SU-DHL-6 (cell line): ENCODE measurements at regions not wholly inside any gene's neighbourhood (a gene's known extent, or its start where the extent isn't known, plus 50 kb on each side); places are given as distances from the start of the nearest gene placed in this dataset.

Experiments used
- EZH2phosphoT487 ChIP-seq: fragments of 200-600 bp; sonication (generic), shearing (Covaris generic); conservative IDR thresholded peaks from 2 replicates; pipeline ENCODE4 v1.6.1; 2018; ENCODE audit warnings: mild to moderate bottlenecking, antibody characterized with exemption, low read length, moderate library complexity, mixed read lengths
- TF ChIP-seq, protein P1 (sequence below): fragments of 200-600 bp; sonication (generic); IDR thresholded peaks from one replicate; pipeline ENCODE4 v1.5.1; 2017; ENCODE audit warnings: antibody characterized with exemption, mild to moderate bottlenecking, low read length, moderate library complexity; ENCODE audit not compliant: insufficient read depth, poor library complexity, severe bottlenecking

DNA sequence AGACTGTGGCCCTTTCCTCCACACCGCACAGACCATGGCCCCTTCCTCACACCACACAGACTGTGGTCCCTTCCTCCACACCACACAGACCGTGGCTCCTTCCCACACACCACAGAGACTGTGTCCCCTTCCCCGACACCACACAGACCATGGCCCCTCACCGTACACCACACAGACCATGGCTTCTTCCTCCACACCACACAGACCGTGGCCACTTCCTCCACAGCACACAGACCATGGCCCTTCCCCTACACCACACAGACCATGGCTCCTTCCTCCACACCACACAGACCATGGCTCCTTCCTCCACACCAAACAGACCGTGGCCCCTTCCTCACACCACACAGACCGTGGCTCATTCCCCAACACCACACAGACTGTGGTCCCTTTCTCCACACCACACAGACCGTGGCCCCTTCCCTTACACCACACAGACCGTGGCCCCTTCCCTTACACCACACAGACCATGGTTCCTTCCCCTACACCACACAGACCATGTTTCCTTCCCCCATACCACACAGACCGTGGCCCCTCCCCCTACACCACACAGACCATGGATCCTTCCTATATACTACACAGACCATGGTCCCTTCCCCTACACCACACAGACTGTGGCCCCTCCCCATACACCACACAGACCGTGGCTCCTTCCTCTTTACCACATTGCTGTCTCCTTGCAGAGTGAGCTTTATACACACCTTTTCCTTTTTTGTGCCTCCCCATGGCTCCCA, 297.5 kb upstream of the FOXF1 start:
- TF ChIP-seq, protein P1, sequence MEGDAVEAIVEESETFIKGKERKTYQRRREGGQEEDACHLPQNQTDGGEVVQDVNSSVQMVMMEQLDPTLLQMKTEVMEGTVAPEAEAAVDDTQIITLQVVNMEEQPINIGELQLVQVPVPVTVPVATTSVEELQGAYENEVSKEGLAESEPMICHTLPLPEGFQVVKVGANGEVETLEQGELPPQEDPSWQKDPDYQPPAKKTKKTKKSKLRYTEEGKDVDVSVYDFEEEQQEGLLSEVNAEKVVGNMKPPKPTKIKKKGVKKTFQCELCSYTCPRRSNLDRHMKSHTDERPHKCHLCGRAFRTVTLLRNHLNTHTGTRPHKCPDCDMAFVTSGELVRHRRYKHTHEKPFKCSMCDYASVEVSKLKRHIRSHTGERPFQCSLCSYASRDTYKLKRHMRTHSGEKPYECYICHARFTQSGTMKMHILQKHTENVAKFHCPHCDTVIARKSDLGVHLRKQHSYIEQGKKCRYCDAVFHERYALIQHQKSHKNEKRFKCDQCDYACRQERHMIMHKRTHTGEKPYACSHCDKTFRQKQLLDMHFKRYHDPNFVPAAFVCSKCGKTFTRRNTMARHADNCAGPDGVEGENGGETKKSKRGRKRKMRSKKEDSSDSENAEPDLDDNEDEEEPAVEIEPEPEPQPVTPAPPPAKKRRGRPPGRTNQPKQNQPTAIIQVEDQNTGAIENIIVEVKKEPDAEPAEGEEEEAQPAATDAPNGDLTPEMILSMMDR, result no peak
- no peak for TF ChIP-seq EZH2phosphoT487
